ENCODE measurements at regions not wholly inside any gene's neighbourhood (a gene's known extent, or its start where the extent isn't known, plus 50 kb on each side); places are given as distances from the start of the nearest gene placed in this dataset.

DNA sequence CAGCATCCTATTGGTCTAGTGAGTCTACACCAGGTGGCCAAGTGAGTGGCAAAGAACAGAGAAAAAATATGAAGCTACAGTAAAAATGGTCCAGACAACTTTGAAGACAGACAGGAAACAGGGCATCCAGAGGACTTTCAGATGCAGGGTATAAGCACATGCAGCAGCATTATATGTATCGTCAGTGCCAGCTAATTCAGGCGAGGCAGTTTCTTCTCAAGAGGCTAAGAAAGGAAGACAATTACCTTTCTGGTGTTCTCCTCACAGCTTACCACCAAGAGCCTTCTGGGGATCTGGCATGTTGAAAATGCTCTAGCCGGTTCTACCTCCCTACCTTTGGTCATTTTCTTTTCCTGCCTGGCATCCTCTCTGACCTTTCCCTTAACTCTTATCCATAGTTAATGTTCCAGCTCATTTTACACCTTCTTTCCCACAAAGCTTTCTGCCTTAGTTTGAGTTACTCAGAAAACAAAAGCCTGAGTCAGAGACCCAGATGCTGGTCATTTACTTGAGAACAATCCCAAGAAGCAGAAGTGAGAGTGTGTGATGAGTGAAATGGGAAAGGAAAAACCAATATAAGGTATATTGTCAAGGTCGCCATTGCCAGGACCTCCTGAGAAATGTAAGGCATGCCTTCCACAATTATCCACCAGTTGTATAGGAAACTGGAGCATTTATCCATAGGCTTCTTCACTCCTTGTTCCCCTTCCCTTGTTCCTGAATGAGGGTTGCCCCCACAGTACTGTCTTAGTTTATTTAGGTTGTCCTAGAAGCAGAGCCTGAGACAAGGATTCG, 444.1 kb downstream of the PLPP3 start:
- TF ChIP-seq, protein P1, sequence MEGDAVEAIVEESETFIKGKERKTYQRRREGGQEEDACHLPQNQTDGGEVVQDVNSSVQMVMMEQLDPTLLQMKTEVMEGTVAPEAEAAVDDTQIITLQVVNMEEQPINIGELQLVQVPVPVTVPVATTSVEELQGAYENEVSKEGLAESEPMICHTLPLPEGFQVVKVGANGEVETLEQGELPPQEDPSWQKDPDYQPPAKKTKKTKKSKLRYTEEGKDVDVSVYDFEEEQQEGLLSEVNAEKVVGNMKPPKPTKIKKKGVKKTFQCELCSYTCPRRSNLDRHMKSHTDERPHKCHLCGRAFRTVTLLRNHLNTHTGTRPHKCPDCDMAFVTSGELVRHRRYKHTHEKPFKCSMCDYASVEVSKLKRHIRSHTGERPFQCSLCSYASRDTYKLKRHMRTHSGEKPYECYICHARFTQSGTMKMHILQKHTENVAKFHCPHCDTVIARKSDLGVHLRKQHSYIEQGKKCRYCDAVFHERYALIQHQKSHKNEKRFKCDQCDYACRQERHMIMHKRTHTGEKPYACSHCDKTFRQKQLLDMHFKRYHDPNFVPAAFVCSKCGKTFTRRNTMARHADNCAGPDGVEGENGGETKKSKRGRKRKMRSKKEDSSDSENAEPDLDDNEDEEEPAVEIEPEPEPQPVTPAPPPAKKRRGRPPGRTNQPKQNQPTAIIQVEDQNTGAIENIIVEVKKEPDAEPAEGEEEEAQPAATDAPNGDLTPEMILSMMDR (conservative IDR thresholded peaks at IDR 0.05), result no peak
- no peak for TF ChIP-seq EZH2 (IDR thresholded peaks at IDR 0.05; ENCODE audit: low read depth)
